Psoas muscle (tissue), 7 donors: ENCODE measurements at regions not wholly inside any gene's neighbourhood (a gene's known extent, or its start where the extent isn't known, plus 50 kb on each side); places are given as distances from the start of the nearest gene placed in this dataset.

Source experiments
- ATAC-seq, 4 donors: fragments of 200-7000 bp; cut with Tn5 transposase; one replicate each; pipeline ENCODE4 v1.9.1; 2020; ENCODE audit warnings: moderate library complexity in 3 of 4, mild to moderate bottlenecking in 2 of 4
- DNase-seq, 2 donors: peaks; one replicate each; pipeline ENCODE4 v3.0.0-alpha.2; 2020
- H3K27ac ChIP-seq: fragments of 200-600 bp; one replicate; pipeline ENCODE4 v1.8.0; 2022
- H3K27me3 ChIP-seq, 3 donors: fragments of 200-600 bp in 1 of 3; one replicate each; pipeline versions ENCODE4 v1.6.1 to v1.8.0; 2013 to 2022; ENCODE audit warnings: low read length in 2 of 3, mild to moderate bottlenecking in 2 of 3, moderate library complexity in 1 of 3; ENCODE audit not compliant: insufficient read depth in 3 of 3
- H3K36me3 ChIP-seq, 2 donors: fragments of 200-600 bp in 1 of 2; one replicate each; pipeline versions ENCODE4 v1.6.1 to v1.8.0; 2013 to 2022; ENCODE audit warnings: low read depth in 1 of 2, mild to moderate bottlenecking in 1 of 2, moderate library complexity in 1 of 2; ENCODE audit not compliant: insufficient read depth in 1 of 2
- H3K4me1 ChIP-seq: fragments of 200-600 bp; one replicate; pipeline ENCODE4 v1.8.0; 2022
- H3K4me3 ChIP-seq: fragments of 200-600 bp; one replicate; pipeline ENCODE4 v1.8.0; 2022; ENCODE audit warnings: mild to moderate bottlenecking
- H3K9me3 ChIP-seq: fragments of 200-600 bp; one replicate; pipeline ENCODE4 v1.8.0; 2022
- WGBS, 3 donors: extraction: QIAGEN DNeasy Blood & Tissue Kit; methylation state at CpG; one replicate each; pipeline versions ENCODE4 v1.1.6 to v1.1.7; 2013; 5-methylcytosine and 5-hydroxymethylcytosine counted together
- intact Hi-C, 2 donors: fragments of 100-400 bp; cut with DNase I; formaldehyde crosslinking; loops; one replicate each; pipeline versions ENCODE4 v1.11.0 to v1.14.2; 2022
- TF ChIP-seq, protein P1 (sequence below): fragments of 200-600 bp; IDR thresholded peaks from one replicate; pipeline ENCODE4 v1.8.0; 2022; ENCODE audit warnings: antibody characterized with exemption
- donor health status: healthy with polysubstance abuse.
- donor health status: DM: no; HTN: no; CAD: no; lungs with moderate emphysema.
- donor health status: Bipolar disorder and iron deficiency.
- donor health status: healthy.
- donor health status: DM: yes; HTN: yes; CAD: no.
- donor health status: DM: no; HTN: no; CAD: no.
- donor health status: DM: yes; HTN: yes; CAD: no.

DNA sequence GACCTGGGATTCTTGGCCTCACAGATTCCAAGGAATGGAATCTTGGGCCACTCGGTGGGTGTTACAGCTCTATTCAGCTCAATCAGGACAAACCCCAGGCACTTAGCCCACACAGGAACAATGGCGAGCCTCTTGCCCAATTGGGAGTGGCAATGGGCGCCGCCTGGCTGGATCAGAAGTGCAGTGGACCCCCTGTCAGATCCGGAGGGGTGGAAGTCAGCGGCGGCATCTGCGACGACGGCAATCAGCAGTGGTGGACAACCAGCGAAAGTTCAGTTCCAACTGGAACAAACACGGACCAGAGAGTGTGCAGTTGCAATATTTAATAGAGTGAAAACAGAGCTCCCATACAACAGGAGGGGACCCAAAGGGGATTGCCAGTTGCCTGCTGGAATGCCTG is 378.3 kb downstream of the CDH9 start:
- no peaks in the 10 kb centered on the region for H3K36me3 ChIP-seq
- intact Hi-C loops = no loop called here
- DNase-seq = no peak
- H3K4me3 ChIP-seq = no peak overlapping the region
- no peaks in the 10 kb centered on the region for H3K27me3 ChIP-seq
- TF ChIP-seq, protein P1, sequence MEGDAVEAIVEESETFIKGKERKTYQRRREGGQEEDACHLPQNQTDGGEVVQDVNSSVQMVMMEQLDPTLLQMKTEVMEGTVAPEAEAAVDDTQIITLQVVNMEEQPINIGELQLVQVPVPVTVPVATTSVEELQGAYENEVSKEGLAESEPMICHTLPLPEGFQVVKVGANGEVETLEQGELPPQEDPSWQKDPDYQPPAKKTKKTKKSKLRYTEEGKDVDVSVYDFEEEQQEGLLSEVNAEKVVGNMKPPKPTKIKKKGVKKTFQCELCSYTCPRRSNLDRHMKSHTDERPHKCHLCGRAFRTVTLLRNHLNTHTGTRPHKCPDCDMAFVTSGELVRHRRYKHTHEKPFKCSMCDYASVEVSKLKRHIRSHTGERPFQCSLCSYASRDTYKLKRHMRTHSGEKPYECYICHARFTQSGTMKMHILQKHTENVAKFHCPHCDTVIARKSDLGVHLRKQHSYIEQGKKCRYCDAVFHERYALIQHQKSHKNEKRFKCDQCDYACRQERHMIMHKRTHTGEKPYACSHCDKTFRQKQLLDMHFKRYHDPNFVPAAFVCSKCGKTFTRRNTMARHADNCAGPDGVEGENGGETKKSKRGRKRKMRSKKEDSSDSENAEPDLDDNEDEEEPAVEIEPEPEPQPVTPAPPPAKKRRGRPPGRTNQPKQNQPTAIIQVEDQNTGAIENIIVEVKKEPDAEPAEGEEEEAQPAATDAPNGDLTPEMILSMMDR = no peak
- H3K9me3 ChIP-seq = no peaks in the 10 kb centered on the region
- H3K27ac ChIP-seq = no peak overlapping the region
- ATAC-seq = no peak
- H3K4me1 ChIP-seq = no peaks in the 10 kb centered on the region
- 90 to 92% (median 92%) methylated on average over 12 of the region's 12 CpGs for WGBS, 3 donors

DNA sequence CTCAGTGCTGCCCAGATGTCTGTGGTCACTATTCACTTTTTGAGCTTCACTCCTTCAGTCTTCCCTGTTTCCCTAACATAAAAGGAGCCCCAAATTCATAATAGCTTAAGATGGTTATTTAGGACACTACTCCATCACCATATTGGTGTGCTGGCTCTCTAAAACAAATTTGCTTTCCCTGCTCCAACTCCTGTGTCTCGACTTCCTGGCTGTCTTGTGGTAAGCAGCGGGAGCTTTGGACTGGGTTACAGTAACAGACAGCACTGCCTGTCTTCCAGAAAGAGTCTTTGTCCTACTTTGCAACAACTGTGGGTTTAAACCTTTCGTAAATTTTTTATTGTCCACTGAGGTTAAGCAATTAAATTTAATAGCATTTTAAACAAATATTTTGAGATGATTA is 389.4 kb downstream of the CDH9 start:
- Histone ChIP-seq H3K9me3 (no peaks in the 10 kb centered on the region), H3K36me3 (no peaks in the 10 kb centered on the region), H3K4me3 (no peak overlapping the region), H3K27ac (no peak overlapping the region), H3K27me3 (no peaks in the 10 kb centered on the region), H3K4me1 (no peaks in the 10 kb centered on the region)
- DNase-seq (no peak), ATAC-seq (no peak)
- WGBS, 3 donors = 45 to 65% (median 46%) methylated on average over 3 of the region's 3 CpGs
- intact Hi-C loops = no loop called here
- TF ChIP-seq, protein P1 = no peak

DNA sequence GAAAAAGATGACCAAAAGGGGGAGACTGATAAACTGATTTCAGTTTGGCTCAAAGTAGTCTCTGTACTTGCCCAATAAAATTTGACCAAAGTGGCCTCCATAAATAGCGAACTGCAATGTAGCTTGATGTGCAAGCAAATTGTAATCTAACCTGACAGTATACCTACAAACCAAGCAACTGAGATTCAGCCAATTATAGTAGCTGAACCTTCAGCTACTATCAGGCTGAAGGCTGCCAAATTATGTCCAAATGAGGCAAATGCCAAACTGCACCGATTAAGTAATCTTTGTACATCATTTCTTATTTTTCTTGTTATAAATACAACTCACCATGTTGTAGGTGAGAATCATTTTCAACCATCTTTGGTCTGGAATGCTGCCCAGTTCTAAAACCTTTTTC is 390.6 kb downstream of the CDH9 start:
- Histone ChIP-seq H3K27me3 (no peaks in the 10 kb centered on the region), H3K27ac (no peak overlapping the region), H3K36me3 (no peaks in the 10 kb centered on the region), H3K9me3 (no peaks in the 10 kb centered on the region), H3K4me1 (no peaks in the 10 kb centered on the region), H3K4me3 (no peak overlapping the region)
- TF ChIP-seq, protein P1 = no peak
- ATAC-seq (no peak), DNase-seq (no peak)
- intact Hi-C loops = no loop called here
- WGBS, 3 donors = 68 to 79% (median 71%) methylated on average over 2 of the region's 2 CpGs

- no peak for ATAC-seq
- intact Hi-C loops = no loop called here
These were observed 392.7 kb downstream of the CDH9 start for GRCh38 chr5:26645659-26646058.

DNA sequence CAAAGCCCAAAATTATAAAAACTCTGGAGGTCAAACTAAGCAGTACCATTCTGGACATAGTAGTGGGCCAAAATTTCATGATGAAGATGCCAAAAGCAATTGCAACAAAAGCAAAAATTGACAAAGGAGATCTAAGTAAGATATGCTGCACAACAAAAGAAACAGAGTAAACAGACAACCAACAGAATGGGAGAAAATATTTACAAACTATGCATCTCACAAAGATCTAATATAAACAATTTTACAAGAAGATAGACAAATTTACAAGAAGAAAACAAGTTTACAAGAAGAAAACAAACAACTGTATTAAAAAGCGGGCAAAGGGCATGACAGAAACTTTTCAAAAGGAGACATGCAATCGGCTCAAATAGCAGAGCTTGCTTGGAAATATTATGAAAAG is 396.9 kb downstream of the CDH9 start:
- H3K27me3 ChIP-seq = no peaks in the 10 kb centered on the region
- 75 to 85% (median 80%) methylated on average over 2 of the region's 2 CpGs for WGBS, 3 donors
- H3K9me3 ChIP-seq = no peaks in the 10 kb centered on the region
- no peaks in the 10 kb centered on the region for H3K36me3 ChIP-seq
- H3K4me1 ChIP-seq = no peaks in the 10 kb centered on the region
- ATAC-seq = no peak
- no peak overlapping the region for H3K27ac ChIP-seq
- H3K4me3 ChIP-seq = no peak overlapping the region
- intact Hi-C loops = no loop called here
- TF ChIP-seq, protein P1 = no peak
- no peak for DNase-seq

More at GRCh38 chr5:26645659-26646058, 392.7 kb downstream of the CDH9 start:
- no peak for DNase-seq
- Histone ChIP-seq H3K4me3 (no peak overlapping the region), H3K9me3 (no peaks in the 10 kb centered on the region), H3K36me3 (no peaks in the 10 kb centered on the region), H3K27me3 (no peaks in the 10 kb centered on the region), H3K4me1 (no peaks in the 10 kb centered on the region), H3K27ac (no peak overlapping the region)
- TF ChIP-seq, protein P1 = no peak
- 90 to 96% (median 92%) methylated on average over 5 of the region's 5 CpGs for WGBS, 3 donors
